ENCODE measurements at regions not wholly inside any gene's neighbourhood (a gene's known extent, or its start where the extent isn't known, plus 50 kb on each side); places are given as distances from the start of the nearest gene placed in this dataset.

DNA sequence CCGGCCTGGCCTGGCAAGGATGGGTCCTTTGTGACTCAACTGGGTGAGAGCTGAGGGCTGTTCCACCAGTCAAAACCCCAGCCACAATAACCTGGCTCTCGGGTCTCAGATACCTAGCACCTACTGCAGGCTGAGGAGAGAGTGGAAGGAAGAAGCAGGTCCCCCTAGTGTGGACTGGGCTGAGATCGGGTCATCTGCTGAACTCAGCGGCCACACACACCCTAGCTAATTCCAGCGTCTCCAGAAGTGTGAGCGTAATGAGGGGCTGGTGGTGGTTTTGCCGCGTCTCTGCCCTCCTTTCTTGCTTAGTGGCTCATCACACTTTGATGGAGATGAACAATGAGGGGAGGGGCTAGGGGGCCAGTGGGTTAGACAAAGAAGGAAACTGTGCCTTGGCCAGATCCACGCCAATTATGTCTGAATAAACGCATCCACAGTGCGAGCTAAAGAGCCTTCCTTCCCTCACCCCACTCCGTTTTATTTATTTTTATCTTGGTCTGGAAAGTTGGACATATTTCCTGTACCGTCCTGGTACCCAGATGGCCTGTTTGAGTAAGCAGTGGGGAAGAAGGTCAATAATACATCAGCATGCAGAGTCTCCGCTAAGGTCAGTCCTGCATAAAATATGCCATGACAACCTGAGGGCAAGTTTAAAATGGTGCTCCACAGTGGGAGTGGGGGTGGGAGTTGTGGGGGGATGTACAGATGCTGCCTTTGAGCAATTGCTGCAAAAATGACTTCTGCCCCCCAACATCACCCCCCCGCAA, 370.0 kb downstream of the WDR72 start:
- no peak for DNase-seq (ENCODE audit: low read depth)
- no peak for TF ChIP-seq CTCF (conservative IDR thresholded peaks at IDR 0.05; ENCODE audit: low read depth, low read length)
- H3K4me3 ChIP-seq (ENCODE audit: low read depth, low read length) = no peak overlapping the region

DNA sequence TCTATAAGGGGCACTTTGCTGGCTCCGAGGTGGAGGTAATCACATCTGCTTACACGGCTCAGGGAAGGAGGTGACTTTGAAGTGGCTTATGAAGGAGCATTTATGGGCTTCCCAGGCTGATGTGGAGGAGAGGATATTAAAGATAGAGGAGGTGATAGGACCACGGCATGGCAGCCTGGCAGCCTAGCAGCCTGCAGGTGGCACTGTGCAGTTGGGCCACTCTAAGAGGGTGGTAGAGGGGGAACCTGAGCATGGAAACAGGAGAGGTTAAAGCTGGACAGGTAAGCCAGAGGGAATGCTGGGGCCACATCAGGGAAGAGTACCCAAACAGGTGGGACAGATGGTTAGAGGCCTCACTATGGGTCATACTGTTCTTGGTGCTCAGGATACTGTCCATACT, 375.0 kb downstream of the WDR72 start:
- no peak overlapping the region for H3K4me3 ChIP-seq (ENCODE audit: low read depth, low read length)
- peak; percentile 75 for TF ChIP-seq CTCF (conservative IDR thresholded peaks at IDR 0.05; ENCODE audit: low read depth, low read length)
- DNase-seq (ENCODE audit: low read depth) = no peak

GRCh38 chr15:53378096-53378800, 381.2 kb downstream of the WDR72 start:
- TF ChIP-seq CTCF (conservative IDR thresholded peaks at IDR 0.05; ENCODE audit: low read depth, low read length) = no peak
- DNase-seq (ENCODE audit: low read depth) = no peak
- H3K4me3 ChIP-seq (ENCODE audit: low read depth, low read length) = no peak overlapping the region

- no peak for TF ChIP-seq CTCF (conservative IDR thresholded peaks at IDR 0.05; ENCODE audit: low read depth, low read length)
- no peak overlapping the region for H3K4me3 ChIP-seq (ENCODE audit: low read depth, low read length)
- DNase-seq (ENCODE audit: low read depth) = no peak
Observed at GRCh38 chr15:53367740-53368139, 391.7 kb downstream of the WDR72 start.

- TF ChIP-seq CTCF (conservative IDR thresholded peaks at IDR 0.05; ENCODE audit: low read depth, low read length) = no peak
- no peak for DNase-seq (ENCODE audit: low read depth)
- H3K4me3 ChIP-seq (ENCODE audit: low read depth, low read length) = no peak overlapping the region
Observed at GRCh38 chr15:53360881-53361280, 398.6 kb downstream of the WDR72 start.

GRCh38 chr15:53359038-53359437, 400.4 kb downstream of the WDR72 start:
- H3K4me3 ChIP-seq (ENCODE audit: low read depth, low read length) = no peak overlapping the region
- no peak for TF ChIP-seq CTCF (conservative IDR thresholded peaks at IDR 0.05; ENCODE audit: low read depth, low read length)
- DNase-seq (ENCODE audit: low read depth) = no peak

All from epithelial cell of proximal tubule (primary cell).